GM23248 (cell line): ENCODE measurements at regions not wholly inside any gene's neighbourhood (a gene's known extent, or its start where the extent isn't known, plus 50 kb on each side); places are given as distances from the start of the nearest gene placed in this dataset.
"Not testable (repeated sequence)": the region's sequence is repeated elsewhere in the genome, so short reads cannot be mapped to it uniquely, and the experiment has no call there.

ENCODE experiments used
- DNase-seq: peaks from one replicate; pipeline ENCODE4 v3.0.0-alpha.2; 2015
- H2AFZ ChIP-seq: fragments of 200-600 bp; sonication (generic); 2 replicates; pipeline ENCODE4 v1.6.1; 2016; ENCODE audit warnings: antibody characterized with exemption
- H3F3A ChIP-seq: fragments of 200-600 bp; sonication (generic); 2 replicates; pipeline ENCODE4 v1.6.1; 2016; ENCODE audit warnings: mild to moderate bottlenecking, antibody characterized with exemption, mixed run types; ENCODE audit not compliant: insufficient read depth
- H3K27ac ChIP-seq: fragments of 200-600 bp; sonication (generic); 2 replicates; pipeline ENCODE4 v1.5.1; 2016; ENCODE audit warnings: mild to moderate bottlenecking
- H3K27me3 ChIP-seq: fragments of 200-600 bp; sonication (generic); replicated peaks from 2 replicates; pipeline ENCODE4 v1.6.1; 2016; ENCODE audit warnings: mild to moderate bottlenecking; ENCODE audit not compliant: insufficient read depth
- H3K36me3 ChIP-seq: fragments of 200-600 bp; sonication (generic); 2 replicates; pipeline ENCODE4 v1.6.1; 2016; ENCODE audit warnings: low read depth, mild to moderate bottlenecking
- H3K4me1 ChIP-seq: fragments of 200-600 bp; sonication (generic); 2 replicates; pipeline ENCODE4 v1.6.1; 2016; ENCODE audit warnings: mild to moderate bottlenecking; ENCODE audit not compliant: insufficient read depth
- H3K4me2 ChIP-seq: fragments of 200-600 bp; sonication (generic); one replicate; pipeline ENCODE4 v1.6.1; 2016; ENCODE audit warnings: mild to moderate bottlenecking; ENCODE audit not compliant: unreplicated experiment
- H3K4me3 ChIP-seq: fragments of 200-600 bp; sonication (generic); 2 replicates; pipeline ENCODE4 v1.5.1; 2016; ENCODE audit warnings: mild to moderate bottlenecking
- H3K79me2 ChIP-seq: fragments of 200-600 bp; sonication (generic); 2 replicates; pipeline ENCODE4 v1.6.1; 2016; ENCODE audit warnings: mild to moderate bottlenecking; ENCODE audit not compliant: insufficient read depth
- H3K9ac ChIP-seq: fragments of 200-600 bp; sonication (generic); 2 replicates; pipeline ENCODE4 v1.6.1; 2016; ENCODE audit warnings: mild to moderate bottlenecking
- H3K9me2 ChIP-seq: fragments of 200-600 bp; sonication (generic); 2 replicates; pipeline ENCODE4 v1.6.1; 2016; ENCODE audit warnings: mixed run types, mild to moderate bottlenecking, moderate library complexity; ENCODE audit not compliant: insufficient read depth
- H3K9me3 ChIP-seq: fragments of 200-600 bp; sonication (generic); one replicate; pipeline ENCODE4 v1.6.1; 2017; ENCODE audit warnings: low read depth
- H4K20me1 ChIP-seq: fragments of 200-600 bp; sonication (generic); 2 replicates; pipeline ENCODE4 v1.6.0; 2016; ENCODE audit not compliant: insufficient read depth
- EZH2 ChIP-seq: fragments of 200-600 bp; sonication (generic); IDR thresholded peaks from 2 replicates; pipeline ENCODE4 v1.6.1; 2018; ENCODE audit warnings: antibody characterized with exemption, mild to moderate bottlenecking; ENCODE audit not compliant: insufficient read depth, poor library complexity, severe bottlenecking
- EZH2phosphoT487 ChIP-seq: fragments of 200-600 bp; sonication (generic); IDR thresholded peaks from 2 replicates; pipeline ENCODE4 v1.6.1; 2018; ENCODE audit warnings: antibody characterized with exemption, moderate library complexity, mild to moderate bottlenecking, low read depth; ENCODE audit not compliant: insufficient read depth
- WGBS, 2 experiments: methylation state at CpG; one replicate each; pipeline ENCODE4 v1.1.6; 2015 to 2017; ENCODE audit warnings: low lambda C conversion rate in 2 of 2, low coverage in 1 of 2; ENCODE audit errors: missing lambda C conversion rate in 2 of 2; 5-methylcytosine and 5-hydroxymethylcytosine counted together
- in situ Hi-C: fragments of 300-500 bp; cut with MboI; formaldehyde crosslinking; loops from 2 replicates; pipeline ENCODE4 v1.15.0; 2020

DNA sequence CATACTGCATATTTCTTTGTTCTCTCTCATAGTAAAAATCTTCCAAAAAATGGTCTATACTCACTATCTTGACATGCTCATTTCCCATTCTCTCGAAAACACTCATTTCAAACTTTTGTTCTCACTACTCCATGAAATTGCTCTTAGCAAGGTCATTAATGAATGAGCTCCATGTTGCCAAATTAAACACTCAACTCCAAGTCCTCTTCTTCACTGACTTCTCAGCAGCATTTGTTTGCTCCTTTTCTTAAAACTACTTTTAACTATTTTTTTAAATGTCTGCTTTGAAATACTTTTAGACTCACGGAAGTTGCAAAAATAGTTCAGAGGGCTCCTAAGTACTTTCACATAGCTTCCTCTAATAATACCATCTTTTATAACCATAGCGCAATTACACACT is 274.0 kb upstream of the PREP start:
- no peak overlapping the region for H2AFZ ChIP-seq
- in situ Hi-C loops, result no loop called here
- H3K4me1 ChIP-seq, result peaks cover 20% of the 10 kb centered on the region
- no peak for DNase-seq
- no peak overlapping the region for H3K4me3 ChIP-seq
- no peak overlapping the region for H3K4me2 ChIP-seq
- no peaks in the 10 kb centered on the region for H3K27me3 ChIP-seq
- no peak overlapping the region for H3K9ac ChIP-seq
- no peaks in the 10 kb centered on the region for H3K9me2 ChIP-seq
- no peaks in the 10 kb centered on the region for H4K20me1 ChIP-seq
- H3K9me3 ChIP-seq, result no peaks in the 10 kb centered on the region
- no peak for TF ChIP-seq EZH2
- no peak for TF ChIP-seq EZH2phosphoT487
- no peak overlapping the region for H3K27ac ChIP-seq
- WGBS, 2 experiments, result 76 to 80% methylated on average over 3 of the region's 3 CpGs
- no peaks in the 10 kb centered on the region for H3K36me3 ChIP-seq
- H3F3A ChIP-seq, result peaks cover 6% of the 10 kb centered on the region
- no peaks in the 10 kb centered on the region for H3K79me2 ChIP-seq

DNA sequence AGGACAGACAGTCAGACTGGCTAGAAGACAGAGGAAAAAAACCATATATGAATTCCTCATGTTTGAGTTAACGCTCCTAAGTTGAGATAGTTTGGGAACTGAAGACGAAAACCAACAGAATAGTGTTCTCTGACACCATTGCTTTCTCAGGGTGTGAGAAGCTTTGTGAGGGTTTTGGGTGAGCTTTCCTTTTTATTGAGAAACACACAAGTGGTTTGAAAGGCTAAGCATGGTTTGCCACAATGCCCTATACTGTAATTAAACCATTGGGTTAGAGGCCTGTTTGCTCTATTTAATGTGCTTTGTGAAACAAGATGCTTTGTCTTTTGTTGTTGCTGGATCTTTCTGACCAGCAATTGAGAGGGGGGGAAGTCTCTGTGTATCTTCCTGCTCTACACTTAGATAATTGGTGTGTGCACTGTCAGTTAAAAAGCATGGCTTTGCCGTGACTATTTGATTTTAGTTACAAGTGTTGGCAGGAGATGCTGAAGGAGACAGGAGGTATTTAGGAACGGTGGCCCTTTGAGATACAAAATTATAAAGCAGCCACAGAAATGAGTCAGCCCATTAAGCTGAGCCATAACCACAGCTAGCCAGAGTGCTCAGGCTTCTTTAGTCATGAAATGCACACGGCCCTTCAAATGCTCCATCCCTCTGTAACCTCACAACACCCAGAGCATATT is 273.0 kb upstream of the PREP start:
- Histone ChIP-seq H3K9me2 (no peaks in the 10 kb centered on the region), H3K4me2 (peak overlapping the region; percentile 29), H3K4me1 (peaks cover 20% of the 10 kb centered on the region), H3K9me3 (no peaks in the 10 kb centered on the region), H3K9ac (no peak overlapping the region), H3K79me2 (no peaks in the 10 kb centered on the region), H2AFZ (peak overlapping the region; percentile 54; the same call in 1 of the 2 replicates), H3K27me3 (no peaks in the 10 kb centered on the region), H3F3A (peaks cover 6% of the 10 kb centered on the region), H4K20me1 (no peaks in the 10 kb centered on the region), H3K4me3 (no peak overlapping the region), H3K36me3 (no peaks in the 10 kb centered on the region), H3K27ac (peak overlapping the region; percentile 44)
- peak; percentile 95 for DNase-seq
- TF ChIP-seq EZH2phosphoT487 (no peak), EZH2 (no peak)
- 21% methylated on average over 5 of the region's 5 CpGs for WGBS, 2 experiments
- in situ Hi-C loops, result no loop called here

DNA sequence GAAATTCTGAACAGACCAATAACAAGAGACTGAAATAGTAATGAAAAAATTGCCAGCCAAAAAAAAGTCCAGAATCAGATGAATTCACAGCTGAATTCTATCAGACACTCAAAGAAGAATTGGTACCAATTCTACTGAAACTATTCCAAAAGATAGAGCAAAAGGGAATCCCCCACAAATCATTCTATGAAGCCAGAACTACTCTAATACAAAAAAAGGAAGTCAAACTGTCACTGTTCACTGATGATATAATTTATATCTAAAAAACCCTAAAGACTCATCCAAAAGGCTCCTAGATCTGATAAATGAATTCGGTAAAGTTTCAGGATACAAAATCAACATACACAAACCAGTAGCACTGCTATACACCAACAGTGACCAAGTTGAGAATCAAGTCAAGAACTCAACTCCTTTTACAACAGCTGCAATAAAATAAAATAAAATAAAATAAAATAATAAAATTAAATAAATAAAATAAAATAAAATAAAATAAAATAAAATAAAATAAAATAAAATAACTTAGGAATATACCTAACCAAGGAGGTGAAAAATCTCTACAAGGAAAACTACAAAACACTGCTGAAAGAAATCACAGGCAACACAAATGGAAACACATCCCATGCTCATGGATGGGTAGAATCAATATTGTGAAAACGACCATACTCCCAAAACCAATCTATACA is 270.1 kb upstream of the PREP start:
- H3F3A ChIP-seq, H3K9me2 ChIP-seq, H3K9me3 ChIP-seq, H3K4me2 ChIP-seq, H3K27ac ChIP-seq, DNase-seq, H3K4me3 ChIP-seq, H2AFZ ChIP-seq, H3K9ac ChIP-seq, H3K36me3 ChIP-seq, H3K79me2 ChIP-seq, H4K20me1 ChIP-seq, in situ Hi-C loops, H3K27me3 ChIP-seq: not testable (repeated sequence)
- peaks cover 14% of the 10 kb centered on the region for H3K4me1 ChIP-seq
- 87 to 94% methylated on average over 2 of the region's 2 CpGs for WGBS, 2 experiments

DNA sequence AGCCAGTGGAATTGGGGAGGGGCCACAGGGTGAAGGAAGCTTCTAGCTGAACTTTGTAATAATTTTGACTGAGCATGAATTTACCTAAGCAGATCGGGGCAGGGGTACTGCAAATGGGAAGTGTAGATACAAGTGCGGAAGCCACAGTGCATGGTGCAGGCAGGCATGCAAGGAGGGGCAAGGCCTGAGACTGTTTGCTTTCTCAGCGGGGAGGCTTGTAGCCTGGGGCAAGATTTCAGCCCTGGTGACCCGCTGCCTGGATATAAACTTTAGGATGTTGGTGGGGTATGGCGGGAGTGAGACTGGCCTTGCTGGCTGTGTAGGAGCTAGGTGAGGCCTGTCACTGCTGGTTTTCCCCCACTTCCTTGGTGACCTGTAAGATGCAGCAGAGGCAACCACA is 266.4 kb upstream of the PREP start:
- no peaks in the 10 kb centered on the region for H3K9me2 ChIP-seq
- in situ Hi-C loops, result no loop called here
- no peak overlapping the region for H3K9ac ChIP-seq
- no peaks in the 10 kb centered on the region for H3K27me3 ChIP-seq
- no peaks in the 10 kb centered on the region for H3K36me3 ChIP-seq
- 89 to 96% methylated on average over 5 of the region's 5 CpGs for WGBS, 2 experiments
- H3K9me3 ChIP-seq, result peaks cover 8% of the 10 kb centered on the region
- H3K4me3 ChIP-seq, result no peak overlapping the region
- H4K20me1 ChIP-seq, result no peaks in the 10 kb centered on the region
- H3K27ac ChIP-seq, result no peak overlapping the region
- H3K4me1 ChIP-seq, result no peaks in the 10 kb centered on the region
- DNase-seq, result no peak
- TF ChIP-seq EZH2 (no peak), EZH2phosphoT487 (no peak)
- H3K4me2 ChIP-seq, result no peak overlapping the region
- H3F3A ChIP-seq, result no peaks in the 10 kb centered on the region
- H3K79me2 ChIP-seq, result no peaks in the 10 kb centered on the region
- H2AFZ ChIP-seq, result no peak overlapping the region
